ENCODE measurements at regions not wholly inside any gene's neighbourhood (a gene's known extent, or its start where the extent isn't known, plus 50 kb on each side); places are given as distances from the start of the nearest gene placed in this dataset.

DNA sequence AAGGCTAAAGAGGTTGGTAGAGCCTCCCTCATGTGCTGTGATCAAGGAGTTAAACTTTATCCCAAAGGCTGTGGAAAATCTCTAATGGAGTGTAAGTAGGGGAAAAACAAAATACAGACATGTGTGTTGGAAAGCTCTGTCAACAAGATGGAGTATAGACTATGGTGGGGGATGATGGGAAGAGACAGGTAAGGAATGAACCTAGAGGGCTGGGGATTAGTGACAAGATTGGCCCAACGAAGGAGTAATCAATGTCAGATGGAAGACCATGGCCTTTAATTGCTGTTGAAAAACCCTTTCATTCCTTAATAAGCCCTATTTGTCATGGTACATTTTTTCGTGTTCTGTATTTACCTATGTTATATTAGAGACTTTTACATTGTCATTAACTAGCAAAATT lies 278.6 kb downstream of the SQOR start:
- H3K36me3 Mint-ChIP-seq (ENCODE audit: low read depth) = no peaks in the 10 kb centered on the region
- H3K4me3 Mint-ChIP-seq = no peak overlapping the region
- H3K27me3 Mint-ChIP-seq (ENCODE audit: low read depth) = no peaks in the 10 kb centered on the region
- H3K4me1 Mint-ChIP-seq = no peaks in the 10 kb centered on the region
- TF ChIP-seq, protein P1, sequence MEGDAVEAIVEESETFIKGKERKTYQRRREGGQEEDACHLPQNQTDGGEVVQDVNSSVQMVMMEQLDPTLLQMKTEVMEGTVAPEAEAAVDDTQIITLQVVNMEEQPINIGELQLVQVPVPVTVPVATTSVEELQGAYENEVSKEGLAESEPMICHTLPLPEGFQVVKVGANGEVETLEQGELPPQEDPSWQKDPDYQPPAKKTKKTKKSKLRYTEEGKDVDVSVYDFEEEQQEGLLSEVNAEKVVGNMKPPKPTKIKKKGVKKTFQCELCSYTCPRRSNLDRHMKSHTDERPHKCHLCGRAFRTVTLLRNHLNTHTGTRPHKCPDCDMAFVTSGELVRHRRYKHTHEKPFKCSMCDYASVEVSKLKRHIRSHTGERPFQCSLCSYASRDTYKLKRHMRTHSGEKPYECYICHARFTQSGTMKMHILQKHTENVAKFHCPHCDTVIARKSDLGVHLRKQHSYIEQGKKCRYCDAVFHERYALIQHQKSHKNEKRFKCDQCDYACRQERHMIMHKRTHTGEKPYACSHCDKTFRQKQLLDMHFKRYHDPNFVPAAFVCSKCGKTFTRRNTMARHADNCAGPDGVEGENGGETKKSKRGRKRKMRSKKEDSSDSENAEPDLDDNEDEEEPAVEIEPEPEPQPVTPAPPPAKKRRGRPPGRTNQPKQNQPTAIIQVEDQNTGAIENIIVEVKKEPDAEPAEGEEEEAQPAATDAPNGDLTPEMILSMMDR (conservative IDR thresholded peaks at IDR 0.05) = no peak
- H3K9me3 Mint-ChIP-seq = peaks cover 4% of the 10 kb centered on the region
- no peak overlapping the region for H3K27ac Mint-ChIP-seq (ENCODE audit: unreplicated experiment)
- DNase-seq (ENCODE audit: low read depth, low spot score) = no peak

DNA sequence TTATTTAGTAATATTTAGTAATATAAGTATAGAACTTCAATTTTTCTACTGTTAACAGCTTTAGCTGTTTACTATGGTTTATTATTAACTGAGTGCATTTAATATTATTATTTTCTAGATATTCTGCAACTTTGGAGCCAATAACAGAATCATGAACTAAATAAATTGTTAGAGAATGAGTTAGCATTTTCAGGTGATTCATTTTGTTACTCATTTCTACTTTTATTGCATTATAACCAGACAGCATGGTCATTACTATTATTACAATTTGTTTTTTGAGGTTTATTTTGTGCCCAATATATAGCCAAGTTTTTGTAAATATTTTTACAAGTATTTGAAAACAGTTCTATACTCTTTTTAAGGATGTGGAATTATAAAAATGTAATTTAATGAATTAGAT lies 279.6 kb downstream of the SQOR start:
- TF ChIP-seq, protein P1 (conservative IDR thresholded peaks at IDR 0.05) = no peak
- Mint-ChIP-seq H3K4me1 (no peaks in the 10 kb centered on the region), H3K9me3 (peaks cover 6% of the 10 kb centered on the region), H3K4me3 (no peak overlapping the region), H3K27me3 (ENCODE audit: low read depth) (no peaks in the 10 kb centered on the region), H3K27ac (ENCODE audit: unreplicated experiment) (no peak overlapping the region), H3K36me3 (ENCODE audit: low read depth) (no peaks in the 10 kb centered on the region)
- no peak for DNase-seq (ENCODE audit: low read depth, low spot score)

DNA sequence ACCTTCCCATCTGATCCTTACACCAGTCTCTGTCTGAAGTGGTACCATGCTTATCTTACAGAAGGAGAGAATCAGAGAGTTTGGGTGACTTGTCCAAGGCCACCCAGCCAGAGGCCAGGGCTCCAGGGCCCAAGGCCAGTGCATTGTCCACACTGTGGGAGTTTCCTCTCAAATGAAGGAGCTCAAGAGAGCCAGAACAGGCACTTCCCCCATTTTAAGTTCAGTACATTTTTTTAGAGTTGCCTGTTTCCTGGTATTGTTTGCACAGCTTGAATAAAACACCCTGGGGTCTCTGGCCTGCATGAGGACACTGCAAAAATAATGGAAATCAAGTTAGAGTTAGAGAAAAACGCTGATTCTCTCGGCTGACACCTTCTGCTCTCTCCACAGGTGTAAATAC lies 284.0 kb downstream of the SQOR start:
- H3K9me3 Mint-ChIP-seq = peaks cover 4% of the 10 kb centered on the region
- H3K27me3 Mint-ChIP-seq (ENCODE audit: low read depth) = no peaks in the 10 kb centered on the region
- no peak for DNase-seq (ENCODE audit: low read depth, low spot score)
- no peaks in the 10 kb centered on the region for H3K4me1 Mint-ChIP-seq
- TF ChIP-seq, protein P1 (conservative IDR thresholded peaks at IDR 0.05) = no peak
- H3K36me3 Mint-ChIP-seq (ENCODE audit: low read depth) = no peaks in the 10 kb centered on the region
- no peak overlapping the region for H3K4me3 Mint-ChIP-seq
- no peak overlapping the region for H3K27ac Mint-ChIP-seq (ENCODE audit: unreplicated experiment)

DNA sequence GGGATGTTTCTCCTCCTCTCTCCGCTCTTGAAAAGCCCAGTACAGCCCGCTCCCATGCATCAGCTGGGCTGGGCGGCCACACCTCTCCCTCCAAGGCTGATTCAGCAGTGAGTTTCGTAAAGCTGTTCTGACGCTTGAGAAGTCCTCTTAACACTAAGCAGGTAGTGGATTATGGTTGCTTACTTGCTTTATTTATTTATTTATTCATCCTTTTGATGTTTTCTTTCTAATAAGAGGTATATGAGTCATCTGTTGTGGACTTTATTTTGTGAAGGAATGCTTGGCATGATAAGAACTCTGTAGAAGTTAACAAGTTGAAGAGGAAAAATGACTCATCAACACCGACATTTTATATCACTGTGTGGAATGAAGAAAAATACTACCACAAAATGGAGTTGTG lies 285.0 kb downstream of the SQOR start:
- no peak for DNase-seq (ENCODE audit: low read depth, low spot score)
- peaks cover 4% of the 10 kb centered on the region for H3K9me3 Mint-ChIP-seq
- H3K27ac Mint-ChIP-seq (ENCODE audit: unreplicated experiment) = no peak overlapping the region
- no peak overlapping the region for H3K4me3 Mint-ChIP-seq
- TF ChIP-seq, protein P1 (conservative IDR thresholded peaks at IDR 0.05) = no peak
- no peaks in the 10 kb centered on the region for H3K36me3 Mint-ChIP-seq (ENCODE audit: low read depth)
- no peaks in the 10 kb centered on the region for H3K27me3 Mint-ChIP-seq (ENCODE audit: low read depth)
- no peaks in the 10 kb centered on the region for H3K4me1 Mint-ChIP-seq

DNA sequence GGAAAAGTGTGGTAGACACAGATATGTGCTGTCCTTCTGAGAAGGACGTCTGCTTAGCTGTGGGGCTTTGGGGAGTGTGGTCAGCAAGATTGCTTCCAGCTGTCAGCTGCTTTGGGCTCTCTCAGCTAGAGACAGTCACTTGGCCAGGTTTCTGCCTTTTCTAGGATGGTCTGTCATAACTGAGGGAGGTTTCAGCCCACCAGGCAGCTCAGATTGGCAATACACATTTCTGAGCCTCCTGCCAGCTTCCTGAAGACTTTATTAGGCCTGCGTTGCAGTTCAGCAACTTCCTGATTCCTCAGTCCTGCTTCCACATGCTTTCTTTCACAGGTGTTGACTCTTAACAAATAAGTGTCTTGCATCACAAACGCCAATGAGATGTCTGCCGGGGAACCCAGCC lies 286.5 kb downstream of the SQOR start:
- no peak for DNase-seq (ENCODE audit: low read depth, low spot score)
- no peaks in the 10 kb centered on the region for H3K4me1 Mint-ChIP-seq
- H3K4me3 Mint-ChIP-seq = no peak overlapping the region
- H3K36me3 Mint-ChIP-seq (ENCODE audit: low read depth) = no peaks in the 10 kb centered on the region
- no peaks in the 10 kb centered on the region for H3K27me3 Mint-ChIP-seq (ENCODE audit: low read depth)
- no peak overlapping the region for H3K27ac Mint-ChIP-seq (ENCODE audit: unreplicated experiment)
- H3K9me3 Mint-ChIP-seq = peaks cover 4% of the 10 kb centered on the region
- TF ChIP-seq, protein P1 (conservative IDR thresholded peaks at IDR 0.05) = no peak

DNA sequence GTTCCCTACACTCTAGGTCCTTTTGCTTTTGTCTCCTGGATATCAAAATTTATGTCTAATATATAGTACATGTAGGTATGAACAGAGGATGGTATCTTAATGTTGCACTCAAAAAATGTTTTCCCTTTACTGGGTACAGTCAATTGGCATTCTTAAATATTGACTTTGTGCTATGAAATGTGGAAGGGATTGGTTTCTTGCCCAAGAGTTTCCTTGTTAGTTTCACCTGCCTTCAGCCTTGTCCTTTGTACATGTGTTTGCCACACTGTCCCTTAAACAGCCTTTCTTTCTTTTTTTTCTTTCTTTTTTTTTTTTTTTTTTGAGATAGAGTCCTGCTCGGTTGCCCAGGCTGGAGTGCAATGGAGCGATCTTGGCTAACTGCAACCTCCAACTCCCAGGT lies 287.1 kb downstream of the SQOR start:
- Mint-ChIP-seq H3K36me3 (ENCODE audit: low read depth) (no peaks in the 10 kb centered on the region), H3K4me1 (no peaks in the 10 kb centered on the region), H3K9me3 (peaks cover 4% of the 10 kb centered on the region), H3K4me3 (no peak overlapping the region), H3K27ac (ENCODE audit: unreplicated experiment) (no peak overlapping the region), H3K27me3 (ENCODE audit: low read depth) (no peaks in the 10 kb centered on the region)
- TF ChIP-seq, protein P1 (conservative IDR thresholded peaks at IDR 0.05) = no peak
- no peak for DNase-seq (ENCODE audit: low read depth, low spot score)
